DOHH2 (cell line): ENCODE measurements at regions not wholly inside any gene's neighbourhood (a gene's known extent, or its start where the extent isn't known, plus 50 kb on each side); places are given as distances from the start of the nearest gene placed in this dataset.

ENCODE experiments used
- EZH2phosphoT487 ChIP-seq: fragments of 200-600 bp; sonication (generic); IDR thresholded peaks from 2 replicates; pipeline ENCODE4 v1.6.1; 2017; ENCODE audit warnings: borderline replicate concordance, mild to moderate bottlenecking, antibody characterized with exemption, low read length, moderate library complexity, mixed read lengths
- TF ChIP-seq, protein P1 (sequence below): fragments of 200-600 bp; sonication (generic); IDR thresholded peaks from one replicate; pipeline ENCODE4 v1.5.1; 2014; ENCODE audit warnings: antibody characterized with exemption, mild to moderate bottlenecking, low read depth, low read length; ENCODE audit not compliant: poor library complexity, severe bottlenecking

DNA sequence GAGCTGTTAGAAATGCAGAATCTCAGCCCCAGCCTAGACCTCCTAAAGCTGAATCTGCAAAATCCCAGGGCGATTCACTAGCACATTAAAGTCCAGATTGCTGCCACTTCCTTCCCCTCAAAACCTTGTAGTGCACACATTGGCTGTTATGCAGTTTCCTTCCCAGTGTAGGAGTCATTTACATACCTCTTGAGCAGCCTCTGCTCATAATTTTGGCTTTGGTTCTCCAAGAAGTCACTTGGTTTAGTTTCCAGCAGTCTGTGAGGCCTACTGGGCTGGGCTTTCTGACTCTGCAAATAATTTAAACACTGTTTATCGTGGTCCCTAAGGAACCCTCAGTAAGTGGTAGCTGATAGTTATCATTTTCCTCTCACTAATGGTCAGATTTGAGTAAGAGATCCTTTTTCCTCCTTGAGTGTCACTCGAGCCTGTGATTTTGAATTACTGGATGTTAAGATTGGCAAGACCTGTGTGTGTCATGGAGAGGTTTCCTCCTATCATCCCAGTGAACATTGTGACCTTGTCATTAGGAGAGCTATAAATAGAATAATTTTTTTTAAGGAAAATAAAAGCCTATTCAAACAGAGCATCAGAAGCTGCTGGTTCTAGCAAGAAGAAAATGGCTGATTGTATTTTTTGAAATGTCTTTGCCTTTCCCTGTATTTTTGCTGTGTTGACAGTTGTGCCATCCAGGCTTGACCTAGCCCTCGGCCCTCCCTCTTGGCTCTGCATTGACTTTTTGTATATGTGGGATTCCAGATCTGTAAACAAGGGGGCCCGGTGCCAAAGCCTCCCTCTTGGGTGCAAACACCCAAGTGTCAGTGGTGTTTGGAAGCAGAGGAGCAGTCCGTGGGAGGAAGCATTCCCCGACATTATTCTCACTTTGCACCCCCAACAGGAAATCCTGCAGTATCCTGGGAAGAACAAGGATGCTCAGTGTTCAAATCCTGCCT, 134.8 kb upstream of the ANKRD28 start:
- TF ChIP-seq, protein P1, sequence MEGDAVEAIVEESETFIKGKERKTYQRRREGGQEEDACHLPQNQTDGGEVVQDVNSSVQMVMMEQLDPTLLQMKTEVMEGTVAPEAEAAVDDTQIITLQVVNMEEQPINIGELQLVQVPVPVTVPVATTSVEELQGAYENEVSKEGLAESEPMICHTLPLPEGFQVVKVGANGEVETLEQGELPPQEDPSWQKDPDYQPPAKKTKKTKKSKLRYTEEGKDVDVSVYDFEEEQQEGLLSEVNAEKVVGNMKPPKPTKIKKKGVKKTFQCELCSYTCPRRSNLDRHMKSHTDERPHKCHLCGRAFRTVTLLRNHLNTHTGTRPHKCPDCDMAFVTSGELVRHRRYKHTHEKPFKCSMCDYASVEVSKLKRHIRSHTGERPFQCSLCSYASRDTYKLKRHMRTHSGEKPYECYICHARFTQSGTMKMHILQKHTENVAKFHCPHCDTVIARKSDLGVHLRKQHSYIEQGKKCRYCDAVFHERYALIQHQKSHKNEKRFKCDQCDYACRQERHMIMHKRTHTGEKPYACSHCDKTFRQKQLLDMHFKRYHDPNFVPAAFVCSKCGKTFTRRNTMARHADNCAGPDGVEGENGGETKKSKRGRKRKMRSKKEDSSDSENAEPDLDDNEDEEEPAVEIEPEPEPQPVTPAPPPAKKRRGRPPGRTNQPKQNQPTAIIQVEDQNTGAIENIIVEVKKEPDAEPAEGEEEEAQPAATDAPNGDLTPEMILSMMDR = no peak
- no peak for TF ChIP-seq EZH2phosphoT487
